ENCODE measurements at regions not wholly inside any gene's neighbourhood (a gene's known extent, or its start where the extent isn't known, plus 50 kb on each side); places are given as distances from the start of the nearest gene placed in this dataset.

- Histone ChIP-seq H3K27ac (ENCODE audit: low read length) (no peak overlapping the region), H3K4me3 (ENCODE audit: low read length) (no peak overlapping the region), H4K20me1 (ENCODE audit: insufficient read depth) (no peaks in the 10 kb centered on the region), H3K79me2 (replicated peaks; ENCODE audit: insufficient read depth, low read length) (no peaks in the 10 kb centered on the region), H3K9ac (ENCODE audit: low read length) (no peak overlapping the region), H3K4me2 (ENCODE audit: low read length) (no peak overlapping the region), H3K9me2 (ENCODE audit: insufficient read depth, low read length) (no peaks in the 10 kb centered on the region), H3K27me3 (ENCODE audit: insufficient read depth, low read depth, low read length) (no peaks in the 10 kb centered on the region), H2AFZ (ENCODE audit: low read depth, low read length) (no peak overlapping the region), H3K36me3 (ENCODE audit: insufficient read depth, low read length) (no peaks in the 10 kb centered on the region), H3K9me3 (ENCODE audit: low read length) (no peaks in the 10 kb centered on the region), H3F3A (ENCODE audit: insufficient read depth, low read length, poor library complexity, severe bottlenecking) (no peaks in the 10 kb centered on the region)
- TF ChIP-seq MXI1 (conservative IDR thresholded peaks at IDR 0.05; ENCODE audit: poor library complexity, severe bottlenecking), result no peak
These were observed 120.0 kb downstream of the C5orf15 start for GRCh38 chr5:133848341-133848811.

- Histone ChIP-seq H3K79me2 (replicated peaks; ENCODE audit: insufficient read depth, low read length) (no peaks in the 10 kb centered on the region), H4K20me1 (ENCODE audit: insufficient read depth) (no peaks in the 10 kb centered on the region), H3K9me3 (ENCODE audit: low read length) (no peaks in the 10 kb centered on the region), H3F3A (ENCODE audit: insufficient read depth, low read length, poor library complexity, severe bottlenecking) (no peaks in the 10 kb centered on the region), H3K36me3 (ENCODE audit: insufficient read depth, low read length) (no peaks in the 10 kb centered on the region), H3K27me3 (ENCODE audit: insufficient read depth, low read depth, low read length) (no peaks in the 10 kb centered on the region), H3K27ac (ENCODE audit: low read length) (no peak overlapping the region), H3K9ac (ENCODE audit: low read length) (no peak overlapping the region), H3K4me3 (ENCODE audit: low read length) (no peak overlapping the region), H2AFZ (ENCODE audit: low read depth, low read length) (no peak overlapping the region), H3K9me2 (ENCODE audit: insufficient read depth, low read length) (no peaks in the 10 kb centered on the region), H3K4me2 (ENCODE audit: low read length) (no peak overlapping the region)
- no peak for TF ChIP-seq MXI1 (conservative IDR thresholded peaks at IDR 0.05; ENCODE audit: poor library complexity, severe bottlenecking)
- TF ChIP-seq SMC3 (conservative IDR thresholded peaks at IDR 0.05; ENCODE audit: poor library complexity), result no peak
- TF ChIP-seq POLR2AphosphoS5 (IDR thresholded peaks at IDR 0.05), result no peak
- TF ChIP-seq RAD21 (conservative IDR thresholded peaks at IDR 0.05), result no peak
- no peak for TF ChIP-seq REST (IDR thresholded peaks at IDR 0.05; ENCODE audit: borderline replicate concordance)
These were observed 120.5 kb downstream of the C5orf15 start for GRCh38 chr5:133847886-133848285.

GRCh38 chr5:133847301-133847700 lies 121.1 kb downstream of the C5orf15 start:
- Histone ChIP-seq H4K20me1 (ENCODE audit: insufficient read depth) (no peaks in the 10 kb centered on the region), H3K4me2 (ENCODE audit: low read length) (no peak overlapping the region), H2AFZ (ENCODE audit: low read depth, low read length) (no peak overlapping the region), H3K9ac (ENCODE audit: low read length) (no peak overlapping the region), H3K4me3 (ENCODE audit: low read length) (no peak overlapping the region), H3K27ac (ENCODE audit: low read length) (no peak overlapping the region), H3K36me3 (ENCODE audit: insufficient read depth, low read length) (no peaks in the 10 kb centered on the region), H3K9me2 (ENCODE audit: insufficient read depth, low read length) (no peaks in the 10 kb centered on the region), H3F3A (ENCODE audit: insufficient read depth, low read length, poor library complexity, severe bottlenecking) (no peaks in the 10 kb centered on the region), H3K27me3 (ENCODE audit: insufficient read depth, low read depth, low read length) (no peaks in the 10 kb centered on the region), H3K9me3 (ENCODE audit: low read length) (no peaks in the 10 kb centered on the region), H3K79me2 (replicated peaks; ENCODE audit: insufficient read depth, low read length) (no peaks in the 10 kb centered on the region)
- no peak for TF ChIP-seq TAF1 (IDR thresholded peaks at IDR 0.05; ENCODE audit: low read depth)
- no peak for TF ChIP-seq POLR2AphosphoS5 (IDR thresholded peaks at IDR 0.05)
- TF ChIP-seq CTCF (IDR thresholded peaks at IDR 0.05; ENCODE audit: poor library complexity, severe bottlenecking), result no peak
- no peak for TF ChIP-seq MXI1 (conservative IDR thresholded peaks at IDR 0.05; ENCODE audit: poor library complexity, severe bottlenecking)
- no peak for TF ChIP-seq SMC3 (conservative IDR thresholded peaks at IDR 0.05; ENCODE audit: poor library complexity)
- TF ChIP-seq EZH2 (IDR thresholded peaks at IDR 0.05; ENCODE audit: borderline replicate concordance, insufficient read depth, low read length, poor library complexity, severe bottlenecking), result no peak
- no peak for TF ChIP-seq REST (IDR thresholded peaks at IDR 0.05; ENCODE audit: borderline replicate concordance)
- TF ChIP-seq EP300 (conservative IDR thresholded peaks at IDR 0.05; ENCODE audit: poor library complexity, severe bottlenecking), result no peak
- TF ChIP-seq RAD21 (conservative IDR thresholded peaks at IDR 0.05), result no peak

Data from neural cell (in vitro differentiated cells).